Activated T-cell treated with anti-CD3 and anti-CD28 coated beads, Interleukin-2, amount 50 U/mL, for 72 hours (primary cell): ENCODE measurements at regions not wholly inside any gene's neighbourhood (a gene's known extent, or its start where the extent isn't known, plus 50 kb on each side); places are given as distances from the start of the nearest gene placed in this dataset.
A peak's percentile ranks its signal among the peaks of the same experiment; 100 is the strongest.

Experiments used
- ATAC-seq, 2 donors: fragments of 150-1000 bp; cut with Tn5 transposase; replicated peaks in 1 of 2; 2 replicates each; pipeline ENCODE4 v1.10.0; 2021; ENCODE audit warnings: moderate library complexity in 2 of 2, mild to moderate bottlenecking in 1 of 2
- DNase-seq, 2 donors: peaks; one replicate each; pipeline ENCODE4 v3.0.0; 2021 to 2022; ENCODE audit warnings: mixed read lengths in 1 of 2
- H3K27ac Mint-ChIP-seq: one replicate; pipeline ENCODE4 v1.8.0; 2022; ENCODE audit warnings: mild to moderate bottlenecking, moderate library complexity, mixed read lengths
- H3K27me3 Mint-ChIP-seq: one replicate; pipeline ENCODE4 v1.8.0; 2022; ENCODE audit warnings: low read depth, mixed read lengths
- H3K36me3 Mint-ChIP-seq, 2 donors: one replicate each; pipeline ENCODE4 v1.8.0; 2022; ENCODE audit warnings: mixed read lengths in 2 of 2, mild to moderate bottlenecking in 1 of 2; ENCODE audit not compliant: insufficient read depth in 2 of 2
- H3K4me1 Mint-ChIP-seq: one replicate; pipeline ENCODE4 v1.8.0; 2022; ENCODE audit warnings: low read depth, mixed read lengths
- H3K4me3 Mint-ChIP-seq, 2 donors: one replicate each; pipeline ENCODE4 v1.8.0; 2022; ENCODE audit warnings: mild to moderate bottlenecking in 2 of 2, mixed read lengths in 2 of 2, moderate library complexity in 2 of 2
- H3K9me3 Mint-ChIP-seq, 2 donors: one replicate each; pipeline ENCODE4 v1.8.0; 2022; ENCODE audit warnings: mixed read lengths in 2 of 2

DNA sequence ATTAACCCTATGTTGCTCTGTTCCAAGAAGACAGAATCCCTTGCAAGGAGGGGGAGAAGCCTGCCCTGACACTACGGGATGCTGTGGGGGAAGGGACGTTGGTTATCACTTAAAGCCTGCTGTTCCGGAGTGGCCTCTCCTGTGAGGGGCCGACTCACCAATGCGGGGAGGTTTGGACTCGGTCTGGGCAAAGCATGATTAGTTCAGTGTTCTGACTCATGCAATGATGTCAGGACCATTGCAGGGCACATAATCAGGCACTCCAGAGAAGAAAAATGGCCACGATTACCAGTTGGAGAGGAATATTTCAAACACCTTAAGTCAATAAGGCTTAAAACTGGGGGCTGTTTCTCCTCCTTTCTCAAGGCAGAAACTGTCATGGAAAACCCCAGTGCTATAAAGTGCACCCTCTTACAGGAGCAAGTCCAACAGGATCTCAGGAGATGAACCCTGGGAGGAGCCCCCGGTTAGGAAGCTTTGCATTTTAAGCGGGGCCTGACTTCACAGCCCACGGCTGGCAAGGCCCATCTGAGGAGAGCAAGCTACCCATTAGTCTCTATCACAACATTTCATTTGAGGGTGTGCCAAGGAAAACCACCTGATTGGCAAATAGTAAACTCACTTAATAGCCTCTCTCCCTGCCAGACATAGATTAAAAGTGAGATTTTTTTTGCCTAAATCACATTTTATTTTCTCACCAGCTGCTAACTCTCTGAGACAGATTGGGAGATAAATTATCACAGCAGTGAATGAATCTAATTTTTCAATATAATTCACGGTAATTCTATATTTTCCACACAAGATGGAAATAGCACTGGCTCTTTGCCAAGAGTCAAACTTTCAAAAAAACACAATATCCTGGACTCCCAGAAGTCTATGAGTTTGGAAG, 202.5 kb downstream of the C1orf94 start:
- no peaks in the 10 kb centered on the region for H3K36me3 Mint-ChIP-seq
- peaks cover 43% of the 10 kb centered on the region for H3K27me3 Mint-ChIP-seq
- no peak for ATAC-seq
- DNase-seq, result no peak
- no peak overlapping the region for H3K27ac Mint-ChIP-seq
- no peak overlapping the region for H3K4me3 Mint-ChIP-seq
- H3K4me1 Mint-ChIP-seq, result no peaks in the 10 kb centered on the region
- H3K9me3 Mint-ChIP-seq, result no peaks in the 10 kb centered on the region

DNA sequence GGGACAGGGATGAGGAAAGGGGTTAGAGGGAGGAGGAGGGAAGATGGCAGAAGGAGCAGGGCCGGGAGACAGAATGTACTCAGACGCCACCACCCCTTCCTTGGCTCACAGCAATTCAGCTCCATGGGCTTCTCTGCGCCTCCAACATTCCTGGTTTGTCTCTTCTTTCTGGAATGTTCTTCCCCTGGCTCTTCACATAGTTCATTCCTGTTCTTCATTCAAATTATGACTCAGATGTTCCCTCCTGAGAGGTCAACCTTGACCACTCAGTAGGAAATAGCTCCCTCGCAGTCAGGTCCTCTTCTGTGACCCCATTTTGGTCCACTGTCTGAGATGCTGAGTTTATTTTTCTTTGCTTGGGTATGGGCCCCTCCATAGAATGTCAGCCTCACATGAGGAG, 203.2 kb downstream of the C1orf94 start:
- DNase-seq (no peak), ATAC-seq (no peak)
- H3K27me3 Mint-ChIP-seq, result peaks cover 43% of the 10 kb centered on the region
- H3K27ac Mint-ChIP-seq, result no peak overlapping the region
- H3K4me1 Mint-ChIP-seq, result no peaks in the 10 kb centered on the region
- H3K4me3 Mint-ChIP-seq, result no peak overlapping the region
- no peaks in the 10 kb centered on the region for H3K36me3 Mint-ChIP-seq
- no peaks in the 10 kb centered on the region for H3K9me3 Mint-ChIP-seq

DNA sequence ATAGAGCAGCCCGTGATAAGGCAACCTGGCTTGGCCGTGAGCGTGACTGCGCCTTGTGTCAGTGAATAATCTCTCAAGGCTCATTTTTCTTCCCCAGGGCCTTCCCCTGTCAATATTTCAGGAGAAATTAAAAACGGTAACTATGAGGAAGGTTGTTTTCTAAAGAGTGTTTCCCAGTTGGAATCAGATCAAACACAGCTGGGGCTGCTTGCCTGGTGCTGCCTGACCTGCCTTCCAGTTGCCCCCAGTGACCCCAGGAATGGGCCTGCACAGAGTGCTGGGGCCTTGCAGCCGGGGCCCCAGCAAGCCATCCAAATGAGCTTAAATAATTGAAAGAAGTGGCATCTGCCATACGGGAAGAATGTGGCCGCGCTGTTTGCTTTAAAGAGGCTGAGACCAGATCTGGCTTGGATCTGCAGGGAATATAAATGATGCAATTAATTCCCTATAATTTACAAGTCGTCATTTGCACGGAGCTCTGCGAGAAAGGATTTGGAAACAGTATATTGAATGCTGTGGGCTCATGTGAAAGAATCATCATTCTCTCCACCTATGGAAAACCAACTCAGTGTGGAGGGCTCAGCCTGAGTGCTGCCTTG, 203.9 kb downstream of the C1orf94 start:
- Mint-ChIP-seq H3K4me1 (no peaks in the 10 kb centered on the region), H3K9me3 (no peaks in the 10 kb centered on the region), H3K27me3 (peaks cover 44% of the 10 kb centered on the region), H3K27ac (no peak overlapping the region), H3K4me3 (no peak overlapping the region), H3K36me3 (no peaks in the 10 kb centered on the region)
- ATAC-seq (no peak), DNase-seq (no peak)

DNA sequence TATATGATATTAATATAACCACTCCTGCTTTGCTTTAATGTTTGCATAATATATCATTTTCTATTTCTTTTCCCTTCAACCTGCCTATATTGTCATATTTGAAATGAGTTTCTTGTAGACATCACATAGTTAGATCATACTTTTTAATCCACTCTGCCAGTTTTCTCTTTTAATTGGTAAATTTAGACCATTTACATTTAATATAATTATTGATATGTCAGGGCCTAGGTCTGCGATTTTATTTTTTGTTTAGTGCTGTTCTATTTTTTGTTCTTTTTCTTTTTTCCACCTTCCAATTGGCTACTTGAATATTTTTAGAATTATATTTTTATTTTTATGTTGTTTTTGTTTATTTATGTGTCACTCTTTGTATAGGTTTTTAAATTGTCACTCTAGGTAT, 213.3 kb downstream of the C1orf94 start:
- Mint-ChIP-seq H3K27me3 (peaks cover 11% of the 10 kb centered on the region), H3K4me1 (no peaks in the 10 kb centered on the region), H3K9me3 (peaks cover 0 to 2% of the 10 kb centered on the region in 2 donors), H3K4me3 (no peak overlapping the region), H3K27ac (peak overlapping the region; percentile 75), H3K36me3 (no peaks in the 10 kb centered on the region)
- DNase-seq (no peak), ATAC-seq (no peak)

DNA sequence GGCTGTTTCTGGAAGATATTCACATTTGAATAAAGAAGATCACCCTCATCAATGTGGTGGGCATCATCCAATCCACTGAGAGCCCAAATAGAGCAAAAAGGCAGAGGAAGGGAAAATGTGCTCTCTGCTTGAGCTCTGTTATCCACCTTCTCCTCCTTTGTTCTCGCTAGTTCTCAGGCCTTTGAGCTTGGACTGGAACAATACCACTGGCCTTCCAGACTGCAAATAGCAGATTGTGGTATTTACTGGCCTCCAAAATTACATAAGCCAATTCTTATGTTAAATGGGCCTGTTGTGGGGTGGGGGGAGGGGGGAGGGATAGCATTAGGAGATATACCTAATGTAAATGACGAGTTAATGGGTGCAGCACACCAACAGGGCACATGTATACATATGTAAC, 219.3 kb downstream of the C1orf94 start:
- ATAC-seq (no peak), DNase-seq (no peak)
- H3K4me1 Mint-ChIP-seq, result no peaks in the 10 kb centered on the region
- peaks cover 15% of the 10 kb centered on the region for H3K27me3 Mint-ChIP-seq
- no peaks in the 10 kb centered on the region for H3K36me3 Mint-ChIP-seq
- no peaks in the 10 kb centered on the region for H3K9me3 Mint-ChIP-seq
- H3K4me3 Mint-ChIP-seq, result no peak overlapping the region
- H3K27ac Mint-ChIP-seq, result no peak overlapping the region

DNA sequence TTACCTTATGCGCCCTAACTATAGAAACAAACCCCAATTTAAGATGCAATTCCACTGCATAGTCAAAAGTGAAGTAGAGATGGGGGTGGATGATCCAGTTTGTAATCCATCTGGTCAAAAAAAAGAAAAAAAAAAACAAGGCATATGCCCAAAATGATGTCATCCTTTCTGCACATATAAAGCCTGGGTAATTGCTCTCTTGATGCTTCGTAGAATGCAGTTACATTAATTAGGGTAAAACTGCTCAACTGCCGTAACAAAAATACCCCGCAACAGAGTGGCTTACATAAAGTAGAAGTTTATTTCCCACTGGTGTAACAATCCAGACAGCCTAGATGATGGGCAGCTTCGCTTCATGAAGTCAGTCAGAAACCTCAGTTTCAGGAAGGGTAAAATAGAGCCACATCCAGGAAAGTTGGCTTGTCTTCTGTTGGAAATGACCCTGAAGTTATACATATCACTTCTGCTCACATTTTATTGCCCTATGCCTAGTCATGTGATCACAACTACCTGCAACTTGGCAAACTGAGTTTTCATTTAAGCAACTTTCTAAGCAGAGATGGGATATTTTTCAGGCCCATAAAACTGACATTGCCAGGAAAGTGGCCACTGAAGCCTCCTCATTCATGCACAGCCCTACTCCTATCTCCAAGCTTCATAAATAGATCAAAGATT, 221.7 kb downstream of the C1orf94 start:
- Mint-ChIP-seq H3K4me1 (no peaks in the 10 kb centered on the region), H3K36me3 (no peaks in the 10 kb centered on the region), H3K4me3 (no peak overlapping the region), H3K27ac (no peak overlapping the region), H3K27me3 (peaks cover 15% of the 10 kb centered on the region), H3K9me3 (no peaks in the 10 kb centered on the region)
- ATAC-seq, result no peak
- DNase-seq, result no peak

DNA sequence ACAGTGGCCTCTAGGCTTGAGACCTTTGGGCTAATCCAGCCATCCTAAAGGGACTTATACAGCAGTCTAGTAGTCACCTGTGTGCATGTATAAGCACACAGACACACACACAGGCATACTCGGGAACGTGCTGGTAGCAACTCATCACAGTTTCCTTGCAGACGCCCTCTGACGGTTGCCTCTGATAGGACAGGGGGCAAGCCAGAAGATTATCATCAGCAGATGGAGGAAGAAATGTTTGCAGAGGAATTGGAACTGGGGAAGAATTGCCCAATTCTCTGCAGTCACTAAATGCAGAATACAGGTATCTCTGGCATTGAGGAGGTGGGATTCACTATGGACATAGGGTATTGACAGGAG, 222.2 kb downstream of the C1orf94 start:
- DNase-seq, result no peak
- peaks cover 0 to under 1% of the 10 kb centered on the region in 2 donors for H3K9me3 Mint-ChIP-seq
- H3K4me3 Mint-ChIP-seq, result no peak overlapping the region
- no peak for ATAC-seq
- H3K4me1 Mint-ChIP-seq, result no peaks in the 10 kb centered on the region
- H3K36me3 Mint-ChIP-seq, result no peaks in the 10 kb centered on the region
- peaks cover 15% of the 10 kb centered on the region for H3K27me3 Mint-ChIP-seq
- H3K27ac Mint-ChIP-seq, result no peak overlapping the region

DNA sequence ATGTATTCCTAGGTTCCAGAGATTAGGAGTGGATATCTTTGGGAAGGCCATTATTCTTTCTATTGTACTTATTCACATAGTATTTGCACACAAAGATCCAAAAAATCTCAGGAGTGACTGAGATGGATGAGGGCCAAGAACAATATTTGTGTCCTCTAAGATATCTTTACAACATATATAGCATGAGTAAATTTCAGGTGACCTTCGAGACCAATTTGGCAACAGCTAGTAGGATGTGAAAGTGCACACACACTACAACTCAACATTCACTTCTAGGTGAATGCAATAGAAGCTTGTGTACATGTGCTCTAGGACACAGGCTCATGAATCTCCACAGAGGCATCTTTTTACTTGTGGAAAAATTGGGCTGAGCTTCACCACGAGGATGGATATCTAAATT, 224.0 kb downstream of the C1orf94 start:
- DNase-seq (no peak), ATAC-seq (no peak)
- Mint-ChIP-seq H3K27ac (no peak overlapping the region), H3K4me3 (no peak overlapping the region), H3K36me3 (no peaks in the 10 kb centered on the region), H3K9me3 (peaks cover 0 to 5% of the 10 kb centered on the region in 2 donors), H3K4me1 (no peaks in the 10 kb centered on the region), H3K27me3 (peaks cover 15% of the 10 kb centered on the region)

DNA sequence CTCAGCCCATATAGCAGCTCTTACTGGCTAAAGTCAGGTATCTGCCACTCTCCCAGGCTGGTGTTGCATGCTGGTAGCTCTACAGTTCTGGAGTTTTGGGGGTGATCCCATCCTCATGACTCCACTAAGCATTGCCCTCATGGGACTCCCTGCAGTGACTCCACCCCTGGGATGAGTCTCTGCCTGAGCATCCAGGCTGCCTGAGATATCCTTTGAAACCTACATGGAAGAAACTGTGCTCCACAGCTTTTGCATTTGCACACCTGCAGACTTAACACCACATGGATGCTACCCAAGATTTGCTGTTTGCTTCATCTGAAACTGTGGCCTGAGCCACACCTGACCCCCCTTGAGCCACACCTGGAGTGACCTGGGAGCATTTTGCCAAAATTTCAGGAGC, 226.4 kb downstream of the C1orf94 start:
- Mint-ChIP-seq H3K27ac (no peak overlapping the region), H3K4me3 (no peak overlapping the region), H3K4me1 (no peaks in the 10 kb centered on the region), H3K36me3 (no peaks in the 10 kb centered on the region), H3K9me3 (peaks cover 0 to 5% of the 10 kb centered on the region in 2 donors), H3K27me3 (peaks cover 11% of the 10 kb centered on the region)
- DNase-seq (no peak), ATAC-seq (no peak)

DNA sequence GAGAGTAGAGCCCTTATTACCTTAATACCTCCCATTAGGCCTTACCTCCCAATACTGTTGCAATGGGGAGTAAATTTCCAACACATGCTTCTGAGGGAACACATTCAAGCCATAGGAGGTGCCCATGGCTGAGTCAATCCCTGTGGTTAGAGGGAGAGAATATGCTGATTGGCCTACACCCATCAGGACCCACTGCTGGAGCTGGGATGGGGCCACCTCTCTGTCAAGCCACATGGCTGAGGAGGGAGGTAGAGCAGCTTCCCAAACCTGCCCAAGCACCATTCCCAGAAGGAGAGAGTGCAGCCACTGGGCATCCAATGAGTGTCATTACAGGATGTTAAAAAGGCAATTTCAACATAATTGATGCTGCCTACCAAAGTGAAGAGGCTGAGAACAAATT, 228.1 kb downstream of the C1orf94 start:
- Mint-ChIP-seq H3K27me3 (no peaks in the 10 kb centered on the region), H3K9me3 (peaks cover 0 to 7% of the 10 kb centered on the region in 2 donors), H3K27ac (no peak overlapping the region), H3K4me1 (no peaks in the 10 kb centered on the region), H3K36me3 (no peaks in the 10 kb centered on the region), H3K4me3 (no peak overlapping the region)
- no peak for ATAC-seq
- no peak for DNase-seq

DNA sequence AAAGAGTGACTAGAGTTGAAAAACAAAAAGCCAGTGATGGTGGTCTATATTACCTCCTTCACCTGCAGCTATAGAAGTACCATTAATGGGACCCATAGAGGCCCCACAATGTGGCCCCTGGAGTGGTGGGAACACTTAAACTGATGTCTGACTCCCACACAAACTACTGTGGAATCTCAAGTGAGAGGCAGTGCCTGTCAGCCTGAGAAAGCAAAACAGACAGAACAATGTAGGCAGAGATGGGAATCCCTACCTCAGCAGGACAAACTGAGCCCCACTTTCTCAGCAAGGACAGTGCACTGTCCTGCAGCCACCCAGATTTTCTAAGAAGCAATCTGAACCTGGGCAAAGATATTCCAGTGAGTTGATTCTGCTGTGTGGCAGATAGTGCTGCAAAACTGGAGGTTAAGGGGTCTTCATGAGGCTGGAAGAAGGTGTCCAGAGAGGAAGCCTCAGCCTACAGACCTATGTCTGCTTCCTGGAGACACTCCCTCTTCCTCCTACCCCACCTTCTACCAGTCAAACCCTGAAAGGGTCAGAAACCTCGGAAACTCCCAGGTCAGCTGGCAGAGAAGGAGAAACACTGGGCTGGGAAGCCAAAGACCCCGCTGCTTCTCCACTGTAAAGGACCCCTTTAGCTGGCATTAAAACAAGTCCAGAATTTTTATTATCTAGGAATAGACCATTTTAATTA, 228.7 kb downstream of the C1orf94 start:
- no peaks in the 10 kb centered on the region for H3K4me1 Mint-ChIP-seq
- no peak overlapping the region for H3K4me3 Mint-ChIP-seq
- H3K27me3 Mint-ChIP-seq, result no peaks in the 10 kb centered on the region
- ATAC-seq, result no peak
- no peaks in the 10 kb centered on the region for H3K36me3 Mint-ChIP-seq
- DNase-seq, result no peak
- no peak overlapping the region for H3K27ac Mint-ChIP-seq
- H3K9me3 Mint-ChIP-seq, result peaks cover 0 to 7% of the 10 kb centered on the region in 2 donors

DNA sequence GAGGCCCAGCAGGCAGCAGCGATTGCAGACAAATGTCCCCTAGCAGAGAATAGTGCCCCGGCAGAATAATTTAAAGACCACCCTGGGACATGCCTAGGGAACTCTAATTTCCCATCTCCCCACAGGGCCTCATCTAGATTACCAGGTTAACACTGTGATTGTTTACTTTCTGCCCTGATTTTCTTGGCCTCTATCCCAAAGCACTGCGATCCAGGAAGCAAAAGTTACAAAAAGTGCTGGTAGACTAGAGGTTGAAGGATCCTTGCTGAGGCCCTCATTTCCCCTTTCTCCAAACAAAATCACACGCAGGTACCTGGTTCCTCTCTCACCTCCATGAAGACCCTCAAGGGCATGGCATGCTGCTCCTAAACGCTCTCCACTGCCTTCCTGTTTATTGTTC, 229.7 kb downstream of the C1orf94 start:
- DNase-seq (no peak), ATAC-seq (no peak)
- Mint-ChIP-seq H3K27ac (no peak overlapping the region), H3K9me3 (peaks cover 0 to 7% of the 10 kb centered on the region in 2 donors), H3K4me1 (no peaks in the 10 kb centered on the region), H3K4me3 (no peak overlapping the region), H3K27me3 (no peaks in the 10 kb centered on the region), H3K36me3 (no peaks in the 10 kb centered on the region)
